Glutamatergic neuron (in vitro differentiated cells): ENCODE measurements at regions not wholly inside any gene's neighbourhood (a gene's known extent, or its start where the extent isn't known, plus 50 kb on each side); places are given as distances from the start of the nearest gene placed in this dataset.
A peak's percentile ranks its signal among the peaks of the same experiment; 100 is the strongest.

ENCODE experiments used
- DNase-seq: peaks from one replicate; pipeline ENCODE4 v3.0.0; 2022
- H3K27ac Mint-ChIP-seq: one replicate; pipeline ENCODE4 v1.8.0; 2020; ENCODE audit warnings: mild to moderate bottlenecking, mixed read lengths, inconsistent platforms; ENCODE audit not compliant: unreplicated experiment
- H3K27me3 Mint-ChIP-seq: one replicate; pipeline ENCODE4 v1.8.0; 2020; ENCODE audit warnings: mild to moderate bottlenecking, moderate library complexity, mixed read lengths, inconsistent platforms; ENCODE audit not compliant: unreplicated experiment
- H3K36me3 Mint-ChIP-seq: one replicate; pipeline ENCODE4 v1.8.0; 2020; ENCODE audit warnings: mild to moderate bottlenecking, mixed read lengths, inconsistent platforms; ENCODE audit not compliant: unreplicated experiment
- H3K4me1 Mint-ChIP-seq: one replicate; pipeline ENCODE4 v1.8.0; 2020; ENCODE audit warnings: mild to moderate bottlenecking, low read depth, mixed read lengths, inconsistent platforms; ENCODE audit not compliant: unreplicated experiment
- H3K4me3 Mint-ChIP-seq: one replicate; pipeline ENCODE4 v1.8.0; 2020; ENCODE audit warnings: mild to moderate bottlenecking, mixed read lengths, inconsistent platforms; ENCODE audit not compliant: unreplicated experiment
- H3K9me3 Mint-ChIP-seq: one replicate; pipeline ENCODE4 v1.8.0; 2020; ENCODE audit warnings: mild to moderate bottlenecking, moderate library complexity, mixed read lengths, inconsistent platforms; ENCODE audit not compliant: unreplicated experiment
- TF ChIP-seq, protein P1 (sequence below): fragments of 200-600 bp; sonication (generic); IDR thresholded peaks from one replicate; pipeline ENCODE4 v1.5.0; 2021; ENCODE audit not compliant: partially characterized antibody, unreplicated experiment

DNA sequence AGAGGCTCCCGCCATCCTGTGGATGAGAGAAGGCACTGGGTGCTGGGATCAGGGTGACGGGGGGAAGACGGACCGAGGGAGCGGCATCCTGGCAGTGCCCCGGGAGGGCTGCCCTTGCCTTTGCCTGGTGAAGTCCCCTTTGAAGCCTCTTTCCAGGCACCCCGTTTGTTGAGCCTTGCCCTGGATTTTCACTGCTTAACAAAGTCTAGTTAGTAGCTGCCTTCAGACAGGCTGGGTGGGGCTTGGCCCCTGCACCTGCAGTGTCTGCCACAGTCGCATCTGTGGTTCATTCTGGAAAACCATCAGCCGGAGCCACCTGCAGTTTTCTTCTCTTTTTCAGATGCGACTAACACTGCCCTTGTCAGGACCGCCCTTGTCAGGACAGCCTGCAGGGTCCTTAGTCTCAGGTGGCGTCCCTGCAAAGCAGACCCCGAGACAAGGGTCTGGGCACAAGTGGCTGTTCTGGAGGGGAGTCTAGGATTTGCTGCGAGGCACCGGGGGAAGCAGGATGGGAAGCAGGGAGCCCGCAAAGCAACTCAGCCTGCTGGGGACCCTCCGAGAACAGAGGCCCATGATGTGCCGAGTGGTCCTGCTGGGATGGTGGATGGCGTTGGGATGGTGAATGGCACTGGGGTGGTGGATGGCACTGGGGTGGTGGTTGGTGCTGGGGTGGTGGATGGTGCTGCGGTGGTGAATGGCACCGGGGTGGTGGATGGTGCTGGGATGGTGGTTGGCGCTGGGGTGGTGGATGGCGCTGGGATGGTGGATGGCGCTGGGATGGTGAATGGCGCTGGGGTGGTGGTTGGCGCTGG lies 147.9 kb upstream of the COL5A1 start:
- DNase-seq: no peak
- Mint-ChIP-seq H3K9me3 (peaks cover 6% of the 10 kb centered on the region), H3K27me3 (peaks cover 17% of the 10 kb centered on the region), H3K4me1 (peaks cover 35% of the 10 kb centered on the region), H3K27ac (peak overlapping the region; percentile 43), H3K4me3 (no peak overlapping the region), H3K36me3 (no peaks in the 10 kb centered on the region)
- TF ChIP-seq, protein P1, sequence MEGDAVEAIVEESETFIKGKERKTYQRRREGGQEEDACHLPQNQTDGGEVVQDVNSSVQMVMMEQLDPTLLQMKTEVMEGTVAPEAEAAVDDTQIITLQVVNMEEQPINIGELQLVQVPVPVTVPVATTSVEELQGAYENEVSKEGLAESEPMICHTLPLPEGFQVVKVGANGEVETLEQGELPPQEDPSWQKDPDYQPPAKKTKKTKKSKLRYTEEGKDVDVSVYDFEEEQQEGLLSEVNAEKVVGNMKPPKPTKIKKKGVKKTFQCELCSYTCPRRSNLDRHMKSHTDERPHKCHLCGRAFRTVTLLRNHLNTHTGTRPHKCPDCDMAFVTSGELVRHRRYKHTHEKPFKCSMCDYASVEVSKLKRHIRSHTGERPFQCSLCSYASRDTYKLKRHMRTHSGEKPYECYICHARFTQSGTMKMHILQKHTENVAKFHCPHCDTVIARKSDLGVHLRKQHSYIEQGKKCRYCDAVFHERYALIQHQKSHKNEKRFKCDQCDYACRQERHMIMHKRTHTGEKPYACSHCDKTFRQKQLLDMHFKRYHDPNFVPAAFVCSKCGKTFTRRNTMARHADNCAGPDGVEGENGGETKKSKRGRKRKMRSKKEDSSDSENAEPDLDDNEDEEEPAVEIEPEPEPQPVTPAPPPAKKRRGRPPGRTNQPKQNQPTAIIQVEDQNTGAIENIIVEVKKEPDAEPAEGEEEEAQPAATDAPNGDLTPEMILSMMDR: no peak

DNA sequence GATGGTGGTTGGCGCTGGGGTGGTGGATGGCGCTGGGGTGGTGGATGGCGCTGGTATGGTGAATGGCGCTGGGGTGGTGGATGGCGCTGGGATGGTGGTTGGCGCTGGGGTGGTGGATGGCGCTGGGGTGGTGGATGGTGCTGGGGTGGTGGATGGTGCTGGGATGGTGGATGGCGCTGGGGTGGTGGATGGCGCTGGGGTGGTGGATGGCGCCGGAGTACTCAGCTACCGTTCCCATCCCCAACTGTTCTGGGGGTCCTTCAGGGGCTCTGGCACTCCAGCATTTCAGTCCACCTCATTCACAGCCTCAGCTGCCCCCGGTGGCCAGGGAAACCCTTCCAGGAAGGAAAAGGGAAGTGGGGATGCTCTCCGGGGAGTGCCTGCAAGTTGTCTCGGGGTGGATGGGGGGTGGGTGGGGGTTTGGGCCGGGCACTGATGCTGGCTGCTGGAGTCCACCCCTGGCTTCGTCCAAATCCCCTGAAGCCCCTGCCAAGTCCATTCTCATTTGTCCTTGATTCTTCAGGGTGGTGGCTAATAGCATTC lies 147.3 kb upstream of the COL5A1 start:
- Mint-ChIP-seq H3K27ac (no peak overlapping the region), H3K9me3 (peaks cover 4% of the 10 kb centered on the region), H3K4me1 (peaks cover 29% of the 10 kb centered on the region), H3K4me3 (no peak overlapping the region), H3K27me3 (peaks cover 14% of the 10 kb centered on the region), H3K36me3 (no peaks in the 10 kb centered on the region)
- TF ChIP-seq, protein P1: no peak
- DNase-seq: no peak

DNA sequence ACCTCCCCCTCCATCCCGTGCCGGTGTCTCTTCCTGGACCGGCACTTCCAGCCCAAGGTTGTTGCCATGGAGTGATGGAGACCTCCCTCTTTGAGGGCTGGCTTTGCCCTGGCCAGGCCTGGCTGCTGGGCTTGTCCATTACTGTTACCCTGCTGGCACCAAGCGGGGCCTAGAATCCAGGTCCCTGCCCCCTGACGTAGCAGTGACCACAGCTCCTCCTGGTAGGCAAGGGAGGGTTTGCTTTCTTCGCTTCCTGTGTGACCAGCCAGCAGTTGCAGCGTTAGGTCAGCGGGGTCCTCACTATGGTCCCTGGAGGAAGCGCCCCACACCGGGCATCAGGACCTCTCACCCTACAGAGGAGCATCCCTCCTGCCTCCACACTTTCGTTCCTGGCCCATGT lies 146.7 kb upstream of the COL5A1 start:
- TF ChIP-seq, protein P1: no peak
- H3K9me3 Mint-ChIP-seq: peaks cover 4% of the 10 kb centered on the region
- H3K27me3 Mint-ChIP-seq: peaks cover 13% of the 10 kb centered on the region
- no peaks in the 10 kb centered on the region for H3K36me3 Mint-ChIP-seq
- DNase-seq: no peak
- peaks cover 25% of the 10 kb centered on the region for H3K4me1 Mint-ChIP-seq
- no peak overlapping the region for H3K4me3 Mint-ChIP-seq
- no peak overlapping the region for H3K27ac Mint-ChIP-seq

DNA sequence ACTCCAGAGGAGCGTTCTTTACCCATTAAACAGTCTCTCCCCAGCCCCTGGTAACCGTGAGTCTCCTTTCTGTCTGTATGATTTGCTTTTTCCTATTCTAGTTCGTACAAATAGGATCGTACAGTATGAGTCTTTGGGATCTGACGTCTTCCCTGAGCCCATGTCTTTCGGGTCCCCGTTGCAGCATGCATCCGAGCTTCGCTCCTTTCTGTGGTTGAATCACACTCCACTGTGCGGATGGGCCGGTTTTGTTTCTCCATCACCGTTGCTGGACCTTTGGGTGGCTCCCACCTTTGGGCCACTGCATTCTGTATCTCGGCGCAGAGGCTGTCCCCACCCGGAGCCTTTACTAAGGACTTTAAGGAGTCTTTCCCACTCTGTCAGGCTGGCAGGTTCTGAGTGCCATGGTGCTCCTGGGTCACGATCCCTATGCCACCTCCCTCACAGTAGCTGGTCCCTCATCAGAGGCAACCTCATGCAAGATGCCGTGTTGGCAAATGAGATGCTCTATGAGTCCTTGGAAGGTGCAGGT lies 145.7 kb upstream of the COL5A1 start:
- peaks cover 3% of the 10 kb centered on the region for H3K9me3 Mint-ChIP-seq
- H3K4me1 Mint-ChIP-seq: peaks cover 25% of the 10 kb centered on the region
- TF ChIP-seq, protein P1: no peak
- H3K4me3 Mint-ChIP-seq: no peak overlapping the region
- no peak for DNase-seq
- no peaks in the 10 kb centered on the region for H3K36me3 Mint-ChIP-seq
- H3K27ac Mint-ChIP-seq: no peak overlapping the region
- peaks cover 9% of the 10 kb centered on the region for H3K27me3 Mint-ChIP-seq
